A673 (cell line): ENCODE measurements at regions not wholly inside any gene's neighbourhood (a gene's known extent, or its start where the extent isn't known, plus 50 kb on each side); places are given as distances from the start of the nearest gene placed in this dataset.

Source experiments
- BruUV-seq: library from RNA; stranded (reverse); fragments of 400-500 nt; replicated peaks from 2 replicates; lab custom pipeline; 2021; lab: Mats Ljungman, UMichigan
- CTCF ChIA-PET: fragments of 300-600 bp; sonication (Branson Sonifier 250); formaldehyde crosslinking; loops from one replicate; lab custom pipeline; 2022; ENCODE audit warnings: antibody characterized with exemption; lab: Charles Lee
- POLR2A ChIA-PET: fragments of 300-600 bp; sonication (Branson Sonifier 250); formaldehyde crosslinking; loops from one replicate; lab custom pipeline; 2022; ENCODE audit warnings: antibody characterized with exemption; ENCODE audit not compliant: low non-redundant PET; lab: Charles Lee
- DNase-seq: peaks from one replicate; pipeline ENCODE4 v3.0.0-alpha.2; 2015; ENCODE audit warnings: low spot score
- H3K27ac ChIP-seq: fragments of 200-600 bp; sonication (generic); 2 replicates; pipeline ENCODE4 v1.5.1; 2016; ENCODE audit warnings: mixed run types, low read depth, mild to moderate bottlenecking, mixed read lengths, antibody characterized with exemption, low read length; ENCODE audit not compliant: poor library complexity, severe bottlenecking
- H3K27me3 ChIP-seq: fragments of 200-600 bp; sonication (generic); replicated peaks from 2 replicates; pipeline ENCODE4 v1.6.1; 2017; ENCODE audit warnings: mixed run types, low read depth, mild to moderate bottlenecking, mixed read lengths, antibody characterized with exemption, low read length; ENCODE audit not compliant: insufficient read depth, poor library complexity
- H3K36me3 ChIP-seq: fragments of 200-600 bp; sonication (generic); 2 replicates; pipeline ENCODE4 v1.6.1; 2016; ENCODE audit warnings: mixed run types, mild to moderate bottlenecking, mixed read lengths, antibody characterized with exemption, low read length; ENCODE audit not compliant: insufficient read depth, poor library complexity, severe bottlenecking
- H3K4me1 ChIP-seq: fragments of 200-600 bp; sonication (generic); 2 replicates; pipeline ENCODE4 v1.6.1; 2017; ENCODE audit warnings: mixed run types, mild to moderate bottlenecking, mixed read lengths, antibody characterized with exemption, low read length; ENCODE audit not compliant: insufficient read depth, poor library complexity, severe bottlenecking
- H3K4me3 ChIP-seq: fragments of 200-600 bp; sonication (generic); 2 replicates; pipeline ENCODE4 v1.5.1; 2016; ENCODE audit warnings: low read depth, mixed run types, mild to moderate bottlenecking, mixed read lengths, low read length; ENCODE audit not compliant: poor library complexity, severe bottlenecking
- H3K9me3 ChIP-seq: fragments of 200-600 bp; sonication (generic); 2 replicates; pipeline ENCODE4 v1.6.1; 2016; ENCODE audit warnings: mixed run types, low read depth, mild to moderate bottlenecking, mixed read lengths, antibody characterized with exemption, low read length; ENCODE audit not compliant: poor library complexity, severe bottlenecking
- CTCF ChIP-seq: fragments of 300-800, 200-600 bp; sonication (generic); conservative IDR thresholded peaks from 2 replicates; pipeline ENCODE4 v1.5.1; 2017; ENCODE audit warnings: low read depth, mild to moderate bottlenecking, antibody characterized with exemption, low read length, moderate library complexity, mixed read lengths
- EZH2 ChIP-seq: fragments of 200-600 bp; sonication (generic); IDR thresholded peaks from 2 replicates; pipeline ENCODE4 v1.6.1; 2017; ENCODE audit warnings: borderline replicate concordance, low read depth, mild to moderate bottlenecking, mixed read lengths, antibody characterized with exemption, low read length; ENCODE audit not compliant: poor library complexity, severe bottlenecking
- intact Hi-C: fragments of 100-400 bp; cut with micrococcal nuclease; formaldehyde crosslinking; loops from one replicate; pipeline ENCODE4 v1.10.0; 2022; ENCODE audit not compliant: unreplicated experiment

GRCh38 chr9:24488896-24489295 lies 56.8 kb downstream of the IZUMO3 start:
- TF ChIP-seq CTCF (no peak), EZH2 (no peak)
- H3K27me3 ChIP-seq = no peaks in the 10 kb centered on the region
- no peak overlapping the region for H3K4me3 ChIP-seq
- no peaks in the 10 kb centered on the region for H3K36me3 ChIP-seq
- no peak overlapping the region for H3K27ac ChIP-seq
- BruUV-seq = no TSS peak
- H3K4me1 ChIP-seq = no peaks in the 10 kb centered on the region
- no peak for DNase-seq
- intact Hi-C loops = no loop called here
- ChIA-PET CTCF (no interaction called here), POLR2A (no interaction called here)
- no peaks in the 10 kb centered on the region for H3K9me3 ChIP-seq

- no peaks in the 10 kb centered on the region for H3K36me3 ChIP-seq
- POLR2A ChIA-PET = no interaction called here
- intact Hi-C loops = no loop called here
- no peaks in the 10 kb centered on the region for H3K9me3 ChIP-seq
- no peak for TF ChIP-seq CTCF
- TF ChIP-seq EZH2 = no peak
- H3K4me1 ChIP-seq = no peaks in the 10 kb centered on the region
- CTCF ChIA-PET = no interaction called here
- no peak overlapping the region for H3K27ac ChIP-seq
- H3K4me3 ChIP-seq = no peak overlapping the region
- no peaks in the 10 kb centered on the region for H3K27me3 ChIP-seq
- no peak for DNase-seq
- BruUV-seq = no TSS peak
Measured at GRCh38 chr9:24487946-24488345, 57.8 kb downstream of the IZUMO3 start.

GRCh38 chr9:24487250-24487861 lies 58.3 kb downstream of the IZUMO3 start:
- BruUV-seq = no TSS peak
- Histone ChIP-seq H3K4me3 (no peak overlapping the region), H3K27ac (no peak overlapping the region), H3K9me3 (no peaks in the 10 kb centered on the region), H3K27me3 (no peaks in the 10 kb centered on the region), H3K4me1 (no peaks in the 10 kb centered on the region), H3K36me3 (no peaks in the 10 kb centered on the region)
- DNase-seq = no peak
- ChIA-PET CTCF (no interaction called here), POLR2A (no interaction called here)
- intact Hi-C loops = no loop called here
- TF ChIP-seq CTCF (no peak), EZH2 (no peak)
